Kidney glomerular epithelial cell (primary cell): ENCODE measurements at regions not wholly inside any gene's neighbourhood (a gene's known extent, or its start where the extent isn't known, plus 50 kb on each side); places are given as distances from the start of the nearest gene placed in this dataset.

ENCODE experiments used
- DNase-seq: peaks from one replicate; lab custom pipeline; 2025; lab: John Stamatoyannopoulos, UW

GRCh38 chr2:239574054-239574433 is 173.2 kb upstream of the HDAC4 start:
- no peak for DNase-seq

- no peak for DNase-seq
Observed at GRCh38 chr2:239570971-239571520, 170.2 kb upstream of the HDAC4 start.

DNA sequence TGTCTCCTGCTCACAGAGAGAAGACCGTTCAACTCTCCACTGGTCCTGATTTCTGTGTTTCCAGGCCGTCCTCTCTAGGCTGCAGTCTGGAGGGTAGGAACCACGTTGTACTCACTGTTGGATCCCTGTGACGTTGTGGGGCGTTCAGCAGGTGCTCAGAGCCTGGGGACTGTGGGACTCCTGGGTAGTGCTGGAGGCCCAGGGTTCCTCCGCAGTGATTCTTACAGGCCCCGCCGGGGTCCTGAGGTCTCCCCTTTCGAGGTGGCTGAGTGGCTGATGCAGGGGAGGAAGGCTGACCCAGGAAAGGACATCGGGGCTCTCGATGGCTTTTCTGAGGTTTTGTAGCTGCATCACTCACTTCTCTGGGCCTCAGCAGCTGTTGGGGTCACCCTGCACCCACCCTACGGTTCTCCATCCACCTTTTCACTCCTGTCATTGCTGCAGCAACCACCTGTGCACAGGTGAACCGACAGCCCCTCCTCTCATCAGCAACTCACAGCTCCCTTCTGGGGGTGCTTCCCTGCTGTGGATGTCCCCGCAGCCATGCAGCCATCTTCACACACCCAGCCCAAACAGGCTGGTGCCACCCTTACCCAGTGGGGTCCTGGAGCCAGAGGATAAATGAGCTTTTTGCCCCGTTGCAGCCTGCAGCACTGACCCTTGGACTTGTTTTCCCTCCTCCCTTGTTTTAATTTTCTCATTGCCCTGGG is 169.6 kb upstream of the HDAC4 start:
- DNase-seq, result no peak

- DNase-seq, result peak; percentile 33
Observed at GRCh38 chr2:239569401-239570090, 168.7 kb upstream of the HDAC4 start.

DNA sequence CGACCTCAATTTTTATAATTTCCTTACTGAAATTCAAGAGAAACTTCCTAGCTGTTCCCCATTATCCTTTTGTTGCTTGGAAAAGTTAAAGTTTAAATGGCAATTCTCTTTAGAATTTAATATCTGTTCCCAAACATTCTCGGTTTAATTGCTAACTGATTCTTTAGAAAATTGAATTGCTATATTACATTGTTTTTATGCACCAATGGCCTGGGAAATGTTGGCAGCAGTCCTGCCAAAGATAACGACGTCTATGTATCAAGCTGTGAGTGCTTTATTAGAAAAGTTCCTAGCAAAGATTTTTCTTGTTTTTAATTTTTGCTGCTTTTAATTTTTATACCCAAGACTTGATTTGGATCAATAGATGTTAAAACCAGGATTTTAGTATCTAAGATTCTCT is 167.8 kb upstream of the HDAC4 start:
- no peak for DNase-seq

- DNase-seq, result no peak
Observed at GRCh38 chr2:239567786-239568185, 167.0 kb upstream of the HDAC4 start.

GRCh38 chr2:239566995-239567568 is 166.3 kb upstream of the HDAC4 start:
- DNase-seq, result peak; percentile 22

GRCh38 chr2:239566162-239566994 is 165.6 kb upstream of the HDAC4 start:
- DNase-seq, result no peak

GRCh38 chr2:239564587-239564986 is 163.8 kb upstream of the HDAC4 start:
- DNase-seq, result no peak

DNA sequence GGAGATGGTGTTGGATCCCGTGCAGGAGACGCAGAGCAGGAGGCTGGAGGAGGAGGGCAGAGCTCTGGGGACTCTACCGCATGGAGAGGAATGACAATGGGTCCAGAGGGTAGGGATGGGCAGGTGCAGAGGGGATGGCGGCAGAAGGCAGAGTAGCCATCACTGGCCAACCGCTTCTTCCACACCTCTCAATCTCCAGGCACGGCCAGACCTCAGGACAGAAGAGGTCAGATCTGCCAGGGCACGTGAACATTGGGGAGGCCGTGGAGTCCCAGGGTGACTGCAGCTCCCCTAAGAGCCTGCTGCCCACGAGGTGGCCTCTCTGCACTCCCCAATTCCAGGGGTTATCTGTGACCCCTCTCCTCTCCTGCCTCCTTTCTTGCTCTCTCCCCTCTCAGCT is 162.7 kb upstream of the HDAC4 start:
- DNase-seq, result no peak

- no peak for DNase-seq
Observed at GRCh38 chr2:239561446-239562001, 160.7 kb upstream of the HDAC4 start.

- DNase-seq, result no peak
Observed at GRCh38 chr2:239559417-239560261, 158.8 kb upstream of the HDAC4 start.

DNA sequence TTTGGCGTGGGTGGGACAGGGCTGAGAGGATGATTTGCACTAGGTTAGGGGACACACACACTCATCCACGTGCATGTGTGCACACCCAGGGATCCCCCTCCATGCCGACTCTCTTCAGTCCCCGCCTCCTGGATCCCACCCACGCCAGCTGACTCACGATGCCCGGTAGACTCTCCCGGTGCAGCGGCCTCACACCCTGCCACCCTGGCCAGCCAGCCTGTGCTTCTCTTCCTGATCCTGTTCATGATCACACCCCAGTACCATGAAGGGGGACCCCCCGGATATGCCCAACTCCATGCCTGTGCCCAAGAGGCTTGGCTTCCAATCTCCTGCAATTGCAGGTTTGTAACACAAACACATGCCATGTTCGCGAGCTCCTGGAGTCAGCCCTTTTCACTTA is 157.8 kb upstream of the HDAC4 start:
- no peak for DNase-seq

DNA sequence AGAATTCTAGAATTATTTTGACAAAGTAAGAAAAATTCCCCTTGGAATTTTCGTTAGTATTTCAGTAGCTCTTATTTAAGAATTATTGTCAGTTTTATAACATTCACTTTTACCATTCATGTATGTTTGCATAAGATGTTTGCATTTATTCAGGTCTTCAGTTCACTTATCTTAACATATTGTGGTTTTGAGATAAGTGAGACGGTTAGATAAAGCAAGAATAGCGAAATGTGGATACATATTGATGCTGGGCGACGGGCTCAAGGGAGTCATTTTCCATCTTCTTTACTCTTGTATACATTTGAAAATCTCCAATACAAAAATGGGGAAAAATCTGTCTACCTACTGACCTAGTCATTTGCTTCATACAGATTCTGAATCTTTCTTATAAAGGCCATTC is 156.7 kb upstream of the HDAC4 start:
- no peak for DNase-seq

DNA sequence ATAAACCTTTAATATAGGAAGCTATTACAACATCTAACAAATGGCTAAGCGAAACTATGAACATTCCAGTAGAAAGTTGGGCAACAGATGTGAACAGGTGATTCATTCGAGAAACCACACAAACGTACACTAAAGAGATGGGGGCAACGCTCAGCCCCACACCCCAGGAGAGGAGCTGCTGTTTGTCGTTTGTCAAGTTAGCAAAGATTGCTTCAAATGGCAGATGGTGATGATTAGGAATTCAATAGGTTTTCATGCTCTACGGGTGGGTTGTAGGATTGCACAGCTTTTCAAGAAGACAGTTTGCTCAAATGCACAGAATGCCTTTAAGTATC is 154.7 kb upstream of the HDAC4 start:
- no peak for DNase-seq

GRCh38 chr2:239554766-239555570 is 154.1 kb upstream of the HDAC4 start:
- DNase-seq, result no peak

DNA sequence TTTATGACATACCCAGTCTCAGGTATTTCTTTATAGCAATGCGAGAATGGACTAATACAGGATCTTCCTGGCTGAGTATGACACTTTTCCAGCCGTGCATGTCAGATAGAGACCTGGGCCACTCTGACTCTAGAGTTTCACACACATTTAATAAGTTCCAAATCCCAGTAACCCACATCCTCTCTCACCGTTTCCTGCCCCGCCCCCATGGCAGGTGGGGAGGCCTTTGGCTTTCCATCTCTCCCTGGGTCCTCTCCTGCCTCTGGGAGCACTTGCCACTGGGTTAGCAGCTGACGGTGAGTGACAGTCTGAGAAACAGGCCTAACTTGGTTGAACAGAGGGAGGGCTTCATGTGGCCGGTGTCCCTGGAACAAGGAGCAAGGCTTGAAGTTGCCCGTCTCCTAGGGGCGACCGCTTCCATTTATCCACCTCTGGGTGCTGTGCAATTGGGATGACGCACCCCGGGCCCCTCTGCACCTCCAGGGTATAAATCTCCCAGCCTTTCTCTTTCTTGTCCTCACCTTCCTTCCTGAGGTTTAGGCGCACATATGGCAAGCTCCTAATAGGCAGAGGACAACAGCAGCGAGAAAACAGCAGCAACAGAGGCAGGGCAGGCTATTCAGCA is 152.7 kb upstream of the HDAC4 start:
- no peak for DNase-seq

- no peak for DNase-seq
Observed at GRCh38 chr2:239552213-239552926, 151.6 kb upstream of the HDAC4 start.

- no peak for DNase-seq
Observed at GRCh38 chr2:239551206-239551605, 150.4 kb upstream of the HDAC4 start.
